LNCaP clone FGC (cell line): ENCODE measurements at regions not wholly inside any gene's neighbourhood (a gene's known extent, or its start where the extent isn't known, plus 50 kb on each side); places are given as distances from the start of the nearest gene placed in this dataset.
A peak's percentile ranks its signal among the peaks of the same experiment; 100 is the strongest.
"Not testable (repeated sequence)": the region's sequence is repeated elsewhere in the genome, so short reads cannot be mapped to it uniquely, and the experiment has no call there.

Source experiments
- DNase-seq: peaks from one replicate; pipeline ENCODE4 v3.0.0-alpha.2; 2011; ENCODE audit warnings: low read depth
- H3K4me3 ChIP-seq: 2 replicates; pipeline ENCODE4 v1.5.1; 2011; ENCODE audit warnings: mild to moderate bottlenecking, low read depth, low read length, control low read depth
- CTCF ChIP-seq: IDR thresholded peaks from 2 replicates; pipeline ENCODE4 v1.5.1; 2012; ENCODE audit warnings: mild to moderate bottlenecking; ENCODE audit not compliant: control insufficient read depth, insufficient read depth; ENCODE audit errors: extremely low read depth

- no peak for TF ChIP-seq CTCF
- DNase-seq: peak; percentile 51
Observed at GRCh38 chr10:36739884-36740445, 385.4 kb upstream of the ANKRD30A start.

GRCh38 chr10:36738738-36739431 is 386.5 kb upstream of the ANKRD30A start:
- no peak overlapping the region for H3K4me3 ChIP-seq
- no peak for TF ChIP-seq CTCF
- DNase-seq: no peak

More at GRCh38 chr10:36739884-36740445, 385.4 kb upstream of the ANKRD30A start:
- H3K4me3 ChIP-seq: no peak overlapping the region

GRCh38 chr10:36736311-36736710 is 389.1 kb upstream of the ANKRD30A start:
- TF ChIP-seq CTCF: no peak
- DNase-seq: no peak
- no peak overlapping the region for H3K4me3 ChIP-seq

- not testable (repeated sequence) for H3K4me3 ChIP-seq, DNase-seq
Observed at GRCh38 chr10:36734590-36734989, 390.8 kb upstream of the ANKRD30A start.

GRCh38 chr10:36730316-36730715 is 395.1 kb upstream of the ANKRD30A start:
- no peak for DNase-seq
- no peak for TF ChIP-seq CTCF
- no peak overlapping the region for H3K4me3 ChIP-seq

- TF ChIP-seq CTCF: no peak
- DNase-seq: no peak
- H3K4me3 ChIP-seq: no peak overlapping the region
Observed at GRCh38 chr10:36728626-36729025, 396.8 kb upstream of the ANKRD30A start.

- no peak overlapping the region for H3K4me3 ChIP-seq
- TF ChIP-seq CTCF: peak; percentile 68
- DNase-seq: peak; percentile 18
Observed at GRCh38 chr10:36725581-36726520, 399.5 kb upstream of the ANKRD30A start.
